WERI-Rb-1 (cell line): ENCODE measurements at regions not wholly inside any gene's neighbourhood (a gene's known extent, or its start where the extent isn't known, plus 50 kb on each side); places are given as distances from the start of the nearest gene placed in this dataset.
A peak's percentile ranks its signal among the peaks of the same experiment; 100 is the strongest.

ENCODE experiments used
- DNase-seq: peaks from one replicate; pipeline ENCODE4 v3.0.0-alpha.2; 2020
- H3K27ac ChIP-seq: fragments of 250-450 bp; sonication (Bioruptor Pico); 2 replicates; pipeline ENCODE4 v1.5.1; 2020; ENCODE audit warnings: mild to moderate bottlenecking, moderate library complexity
- H3K27me3 ChIP-seq: fragments of 250-450 bp; sonication (Bioruptor Pico); 2 replicates; pipeline ENCODE4 v1.5.1; 2021; ENCODE audit warnings: mild to moderate bottlenecking, low read depth, moderate library complexity; ENCODE audit not compliant: insufficient read depth, severe bottlenecking
- H3K36me3 ChIP-seq: fragments of 250-450 bp; sonication (Bioruptor Pico); 2 replicates; pipeline ENCODE4 v1.5.1; 2020; ENCODE audit warnings: mild to moderate bottlenecking, moderate library complexity
- H3K4me3 ChIP-seq: 2 replicates; pipeline ENCODE4 v1.5.1; 2011; ENCODE audit warnings: low read depth, mild to moderate bottlenecking, control low read depth, low read length
- H3K9me3 ChIP-seq: fragments of 250-450 bp; sonication (Bioruptor Pico); 2 replicates; pipeline ENCODE4 v1.5.1; 2021; ENCODE audit warnings: mild to moderate bottlenecking, moderate library complexity; ENCODE audit not compliant: severe bottlenecking
- CTCF ChIP-seq: IDR thresholded peaks from 2 replicates; pipeline ENCODE4 v1.5.1; 2011; ENCODE audit warnings: low read depth, mild to moderate bottlenecking, control low read depth, inconsistent platforms, low read length

- DNase-seq: no peak
- no peaks in the 10 kb centered on the region for H3K9me3 ChIP-seq
- no peak overlapping the region for H3K4me3 ChIP-seq
- no peaks in the 10 kb centered on the region for H3K27me3 ChIP-seq
- no peaks in the 10 kb centered on the region for H3K36me3 ChIP-seq
- no peak for TF ChIP-seq CTCF
- no peak overlapping the region for H3K27ac ChIP-seq
Observed at GRCh38 chr3:178419071-178419470, 117.2 kb upstream of the KCNMB2 start.

- Histone ChIP-seq H3K27me3 (no peaks in the 10 kb centered on the region), H3K9me3 (no peaks in the 10 kb centered on the region), H3K4me3 (no peak overlapping the region), H3K36me3 (no peaks in the 10 kb centered on the region), H3K27ac (no peak overlapping the region)
- no peak for DNase-seq
- no peak for TF ChIP-seq CTCF
Observed at GRCh38 chr3:178420033-178420432, 116.2 kb upstream of the KCNMB2 start.

GRCh38 chr3:178421069-178421468 lies 115.2 kb upstream of the KCNMB2 start:
- H3K27me3 ChIP-seq: no peaks in the 10 kb centered on the region
- no peak for TF ChIP-seq CTCF
- DNase-seq: no peak
- H3K36me3 ChIP-seq: no peaks in the 10 kb centered on the region
- H3K9me3 ChIP-seq: no peaks in the 10 kb centered on the region
- H3K4me3 ChIP-seq: no peak overlapping the region
- no peak overlapping the region for H3K27ac ChIP-seq

- Histone ChIP-seq H3K27ac (no peak overlapping the region), H3K36me3 (no peaks in the 10 kb centered on the region), H3K9me3 (no peaks in the 10 kb centered on the region), H3K27me3 (no peaks in the 10 kb centered on the region), H3K4me3 (no peak overlapping the region)
- TF ChIP-seq CTCF: no peak
- no peak for DNase-seq
Observed at GRCh38 chr3:178422406-178422805, 113.8 kb upstream of the KCNMB2 start.

- Histone ChIP-seq H3K9me3 (no peaks in the 10 kb centered on the region), H3K27ac (no peak overlapping the region), H3K36me3 (no peaks in the 10 kb centered on the region), H3K4me3 (no peak overlapping the region), H3K27me3 (no peaks in the 10 kb centered on the region)
- DNase-seq: no peak
- TF ChIP-seq CTCF: no peak
Observed at GRCh38 chr3:178428037-178428436, 108.2 kb upstream of the KCNMB2 start.

- no peaks in the 10 kb centered on the region for H3K36me3 ChIP-seq
- peak; percentile 26; the same call in 1 of the 2 replicates for TF ChIP-seq CTCF
- H3K27ac ChIP-seq: no peak overlapping the region
- no peak for DNase-seq
- no peaks in the 10 kb centered on the region for H3K27me3 ChIP-seq
- H3K4me3 ChIP-seq: no peak overlapping the region
- H3K9me3 ChIP-seq: no peaks in the 10 kb centered on the region
Observed at GRCh38 chr3:178434206-178434805, 101.9 kb upstream of the KCNMB2 start.
